Transverse colon (tissue), 4 donors: ENCODE measurements at regions not wholly inside any gene's neighbourhood (a gene's known extent, or its start where the extent isn't known, plus 50 kb on each side); places are given as distances from the start of the nearest gene placed in this dataset.

Source experiments
- DNase-seq: peaks from one replicate; pipeline ENCODE4 v3.0.0-alpha.2; 2019
- H3K27ac ChIP-seq, 4 donors: fragments of 200-600 bp; sonication (generic); 2 replicates each; pipeline ENCODE4 v1.5.1; 2016 to 2018; ENCODE audit warnings: inconsistent platforms in 4 of 4
- H3K27me3 ChIP-seq: fragments of 200-600 bp; sonication (generic); 2 replicates; pipeline ENCODE4 v1.5.1; 2017; ENCODE audit warnings: inconsistent platforms
- H3K36me3 ChIP-seq, 4 donors: fragments of 200-600 bp; sonication (generic); 2 replicates each; pipeline ENCODE4 v1.5.1; 2017 to 2019; ENCODE audit warnings: inconsistent platforms in 4 of 4
- H3K4me1 ChIP-seq, 4 donors: fragments of 200-600 bp; sonication (generic); 2 replicates each; pipeline ENCODE4 v1.5.1; 2017 to 2020; ENCODE audit warnings: inconsistent platforms in 4 of 4
- H3K4me3 ChIP-seq, 4 donors: fragments of 200-600 bp; sonication (generic); 1 replicate in 1 of 4; 2 replicates in 3 of 4; pipeline versions ENCODE4 v1.5.1 to v1.6.1; 2017 to 2019; ENCODE audit warnings: inconsistent platforms in 4 of 4
- H3K9me3 ChIP-seq, 2 donors: fragments of 200-600 bp; sonication (generic); 2 replicates each; pipeline ENCODE4 v1.5.1; 2017 to 2019; ENCODE audit warnings: inconsistent platforms in 2 of 2
- EP300 ChIP-seq: sonication (generic); formaldehyde crosslinking; IDR thresholded peaks from one replicate; pipeline ENCODE4 v1.6.1; 2017; ENCODE audit warnings: antibody characterized with exemption, low read depth
- POLR2A ChIP-seq: fragments of 450-650 bp; IDR thresholded peaks from one replicate; pipeline ENCODE4 v1.6.1; 2016; ENCODE audit warnings: antibody characterized with exemption, mild to moderate bottlenecking, moderate library complexity
- POLR2AphosphoS5 ChIP-seq, 3 donors: sonication (generic); formaldehyde crosslinking; IDR thresholded peaks; one replicate each; pipeline ENCODE4 v1.6.1; 2016; ENCODE audit warnings: antibody characterized with exemption in 3 of 3
- WGBS, 2 donors: methylation state at CpG; one replicate each; pipeline ENCODE4 v1.1.5; 2018; ENCODE audit warnings: low coverage in 1 of 2; 5-methylcytosine and 5-hydroxymethylcytosine counted together
- in situ Hi-C, 4 donors: fragments of 200-750 bp; cut with MboI; loops; one replicate each; pipeline versions ENCODE4 v1.15.0 to v1.15.1; 2017; ENCODE audit warnings: low sequenced_read_pairs in 3 of 4, low pct_ligation_motif_present in 1 of 4, low pct_unique_long_range_greater_than_20kb in 1 of 4
- intact Hi-C: fragments of 100-400 bp; cut with DNase I; formaldehyde crosslinking; loops from one replicate; pipeline ENCODE4 v1.15.1; 2023; ENCODE audit warnings: low total_unique reads
- TF ChIP-seq, protein P1 (sequence below), 5 experiments: fragments of 200-600 bp in 3 of 5; fragments of 450-650 bp in 2 of 5; sonication (generic) in 3 of 5; IDR thresholded peaks; 1 replicate in 2 of 5; 2 replicates in 3 of 5; pipeline ENCODE4 v1.5.1; 2016 to 2017; ENCODE audit warnings: antibody characterized with exemption in 5 of 5, inconsistent platforms in 3 of 5, mild to moderate bottlenecking in 2 of 5, moderate library complexity in 1 of 5

- TF ChIP-seq POLR2A, result no peak
- TF ChIP-seq, protein P1, sequence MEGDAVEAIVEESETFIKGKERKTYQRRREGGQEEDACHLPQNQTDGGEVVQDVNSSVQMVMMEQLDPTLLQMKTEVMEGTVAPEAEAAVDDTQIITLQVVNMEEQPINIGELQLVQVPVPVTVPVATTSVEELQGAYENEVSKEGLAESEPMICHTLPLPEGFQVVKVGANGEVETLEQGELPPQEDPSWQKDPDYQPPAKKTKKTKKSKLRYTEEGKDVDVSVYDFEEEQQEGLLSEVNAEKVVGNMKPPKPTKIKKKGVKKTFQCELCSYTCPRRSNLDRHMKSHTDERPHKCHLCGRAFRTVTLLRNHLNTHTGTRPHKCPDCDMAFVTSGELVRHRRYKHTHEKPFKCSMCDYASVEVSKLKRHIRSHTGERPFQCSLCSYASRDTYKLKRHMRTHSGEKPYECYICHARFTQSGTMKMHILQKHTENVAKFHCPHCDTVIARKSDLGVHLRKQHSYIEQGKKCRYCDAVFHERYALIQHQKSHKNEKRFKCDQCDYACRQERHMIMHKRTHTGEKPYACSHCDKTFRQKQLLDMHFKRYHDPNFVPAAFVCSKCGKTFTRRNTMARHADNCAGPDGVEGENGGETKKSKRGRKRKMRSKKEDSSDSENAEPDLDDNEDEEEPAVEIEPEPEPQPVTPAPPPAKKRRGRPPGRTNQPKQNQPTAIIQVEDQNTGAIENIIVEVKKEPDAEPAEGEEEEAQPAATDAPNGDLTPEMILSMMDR (IDR thresholded peaks at IDR 0.05), result no peak
- TF ChIP-seq EP300, result no peak
- no peak for TF ChIP-seq POLR2AphosphoS5 (IDR thresholded peaks at IDR 0.05)
- Histone ChIP-seq H3K4me1 (no peaks in the 10 kb centered on the region), H3K27me3 (no peaks in the 10 kb centered on the region), H3K4me3 (no peak overlapping the region), H3K27ac (no peak overlapping the region), H3K36me3 (no peaks in the 10 kb centered on the region), H3K9me3 (no peaks in the 10 kb centered on the region)
- in situ Hi-C loops, result loop anchor here in 1 of 4 donors (10.0 kb wide), 1 partner anchor 100 kb away; the partner anchor contains the start of gene CLDN1
- intact Hi-C loops, result loop anchor here (10.0 kb wide), 1 partner anchor 100 kb away; the partner anchor contains the start of gene CLDN1
- WGBS, 2 donors, result 51 to 72% methylated on average over 4 of the region's 4 CpGs
- no peak for DNase-seq
Observed at GRCh38 chr3:190224456-190224855, 97.8 kb downstream of the CLDN1 start.

DNA sequence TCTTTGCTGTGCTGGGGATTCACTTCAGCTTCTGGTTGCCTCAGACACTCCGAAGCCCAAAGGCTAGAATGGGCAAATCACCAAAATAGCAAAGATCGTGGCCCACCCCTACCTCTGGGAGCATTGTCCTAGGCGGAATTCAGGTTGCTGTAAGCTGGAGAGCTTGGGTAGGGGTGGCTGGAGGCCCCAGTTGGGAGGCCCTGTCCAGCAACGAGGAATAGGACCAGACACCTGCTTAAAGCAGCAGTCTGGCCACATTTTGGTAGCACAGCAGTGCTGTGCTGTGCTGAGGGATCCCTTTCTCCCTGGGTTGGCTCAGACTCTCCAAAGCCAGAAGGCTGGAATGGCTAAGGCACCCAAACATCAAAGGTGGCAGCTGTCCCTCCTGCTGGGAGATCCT, 99.3 kb downstream of the CLDN1 start:
- intact Hi-C loops (loop anchor here (10.0 kb wide), 1 partner anchor 102 kb away; the partner anchor contains the start of gene CLDN1), in situ Hi-C loops (loop anchor here in 1 of 4 donors (10.0 kb wide), 1 partner anchor 102 kb away; the partner anchor contains the start of gene CLDN1)
- Histone ChIP-seq H3K27me3 (no peaks in the 10 kb centered on the region), H3K36me3 (no peaks in the 10 kb centered on the region), H3K4me3 (no peak overlapping the region), H3K27ac (no peak overlapping the region), H3K9me3 (no peaks in the 10 kb centered on the region), H3K4me1 (no peaks in the 10 kb centered on the region)
- 81% methylated on average over 4 of the region's 4 CpGs; no CpG with 5 or more reads in 1 of the 2 donors for WGBS, 2 donors
- no peak for TF ChIP-seq EP300
- TF ChIP-seq POLR2A, result no peak
- TF ChIP-seq, protein P1 (IDR thresholded peaks at IDR 0.05), result no peak
- TF ChIP-seq POLR2AphosphoS5 (IDR thresholded peaks at IDR 0.05), result no peak
- no peak for DNase-seq

- in situ Hi-C loops, result loop anchor here in 1 of 4 donors (10.0 kb wide), 1 partner anchor 102 kb away; the partner anchor contains the start of gene CLDN1
- Histone ChIP-seq H3K36me3 (no peaks in the 10 kb centered on the region), H3K27me3 (no peaks in the 10 kb centered on the region), H3K9me3 (no peaks in the 10 kb centered on the region), H3K4me3 (no peak overlapping the region), H3K27ac (no peak overlapping the region), H3K4me1 (no peaks in the 10 kb centered on the region)
- 82 to 83% methylated on average over 1 to 3 of the region's 3 CpGs for WGBS, 2 donors
- intact Hi-C loops, result loop anchor here (10.0 kb wide), 1 partner anchor 102 kb away; the partner anchor contains the start of gene CLDN1
- DNase-seq, result no peak
- TF ChIP-seq POLR2A, result no peak
- TF ChIP-seq POLR2AphosphoS5 (IDR thresholded peaks at IDR 0.05), result no peak
- no peak for TF ChIP-seq EP300
- TF ChIP-seq, protein P1 (IDR thresholded peaks at IDR 0.05), result no peak
Observed at GRCh38 chr3:190222360-190222759, 99.9 kb downstream of the CLDN1 start.

DNA sequence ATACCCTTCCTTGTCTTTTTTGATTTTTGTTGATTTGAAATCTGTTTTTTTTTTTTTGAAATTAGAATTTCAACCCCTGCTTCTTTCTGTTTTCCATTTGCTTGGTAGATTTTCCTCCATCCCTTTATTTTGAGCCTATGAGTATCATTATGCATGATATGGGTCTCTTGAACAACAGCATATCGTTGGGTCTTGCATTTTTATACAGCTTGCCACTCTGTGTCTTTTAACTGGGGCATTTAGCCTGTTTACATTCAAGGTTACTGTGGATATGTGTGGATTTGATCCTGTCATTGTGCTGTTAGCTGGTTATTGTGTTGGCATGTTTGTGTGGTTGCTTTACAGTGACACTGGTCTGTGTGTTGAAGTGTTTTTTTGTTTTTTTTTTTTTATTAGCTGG, 99.7 kb upstream of the P3H2 start:
- Histone ChIP-seq H3K27ac (no peak overlapping the region), H3K36me3 (no peaks in the 10 kb centered on the region), H3K27me3 (no peaks in the 10 kb centered on the region), H3K9me3 (no peaks in the 10 kb centered on the region), H3K4me3 (no peak overlapping the region), H3K4me1 (no peaks in the 10 kb centered on the region)
- intact Hi-C loops, result loop anchor here (10.0 kb wide), 1 partner anchor 104 kb away; the partner anchor contains the start of gene CLDN1
- WGBS, 2 donors, result 62 to 70% methylated on average over 1 of the region's 1 CpG
- in situ Hi-C loops, result loop anchor here in 1 of 4 donors (10.0 kb wide), 1 partner anchor 104 kb away; the partner anchor contains the start of gene CLDN1
- TF ChIP-seq, protein P1 (IDR thresholded peaks at IDR 0.05), result no peak
- TF ChIP-seq POLR2AphosphoS5 (IDR thresholded peaks at IDR 0.05) (no peak), EP300 (no peak), POLR2A (no peak)
- DNase-seq, result no peak
